BLaER1 treated with 17β-estradiol and CSF1 and Interleukin-3, amounts not matched to agents 10 nM and 100 nM (cell line): ENCODE measurements at regions not wholly inside any gene's neighbourhood (a gene's known extent, or its start where the extent isn't known, plus 50 kb on each side); places are given as distances from the start of the nearest gene placed in this dataset.

Experiments
- H3K27ac ChIP-seq, 11 experiments: shearing (Covaris generic); formaldehyde crosslinking; 2 replicates each; pipeline ENCODE4 v1.8.1; 2022
- H3K27me3 ChIP-seq, 11 experiments: shearing (Covaris generic); formaldehyde crosslinking; 2 replicates each; pipeline ENCODE4 v1.8.1; 2022
- H3K36me3 ChIP-seq, 11 experiments: shearing (Covaris generic); formaldehyde crosslinking; 2 replicates each; pipeline ENCODE4 v1.8.1; 2022
- H3K4me1 ChIP-seq, 10 experiments: shearing (Covaris generic); formaldehyde crosslinking; 2 replicates each; pipeline ENCODE4 v1.8.1; 2022
- H3K4me2 ChIP-seq, 11 experiments: shearing (Covaris generic); formaldehyde crosslinking; 2 replicates each; pipeline ENCODE4 v1.8.1; 2022
- H3K4me3 ChIP-seq, 10 experiments: shearing (Covaris generic); formaldehyde crosslinking; 2 replicates each; pipeline ENCODE4 v1.8.1; 2022
- H3K9ac ChIP-seq, 11 experiments: shearing (Covaris generic); formaldehyde crosslinking; 2 replicates each; pipeline ENCODE4 v1.8.1; 2022
- H3K9me3 ChIP-seq, 11 experiments: shearing (Covaris generic); formaldehyde crosslinking; replicated peaks in 1 of 11; 2 replicates each; pipeline ENCODE4 v1.8.1; 2022
- H4K20me1 ChIP-seq, 11 experiments: shearing (Covaris generic); formaldehyde crosslinking; 2 replicates each; pipeline ENCODE4 v1.8.1; 2022
- Cebpa-rat ChIP-seq, 11 experiments: shearing (Covaris generic); IDR thresholded peaks; 2 replicates each; pipeline ENCODE4 v1.8.1; 2022

GRCh38 chr12:92299744-92300143 lies 154.1 kb upstream of the BTG1 start:
- peaks cover 0 to 19% (median 0%) of the 10 kb centered on the region in 11 experiments; a peak in 8 of 22 replicates for H3K9me3 ChIP-seq
- no peaks in the 10 kb centered on the region for H4K20me1 ChIP-seq
- no peak for TF ChIP-seq Cebpa-rat (IDR thresholded peaks at IDR 0.05)
- H3K27me3 ChIP-seq, result no peaks in the 10 kb centered on the region
- H3K4me3 ChIP-seq, result no peak overlapping the region
- peaks cover 0 to 35% (median 8%) of the 10 kb centered on the region in 10 experiments; a peak in 12 of 20 replicates for H3K4me1 ChIP-seq
- peak overlapping the region in 3 of 11 experiments; percentile 21 to 47 (median 34); a peak in 4 of 22 replicates for H3K4me2 ChIP-seq
- H3K36me3 ChIP-seq, result no peaks in the 10 kb centered on the region
- no peak overlapping the region for H3K9ac ChIP-seq
- peak overlapping the region in 1 of 11 experiments; percentile 16; a peak in 1 of 22 replicates for H3K27ac ChIP-seq

DNA sequence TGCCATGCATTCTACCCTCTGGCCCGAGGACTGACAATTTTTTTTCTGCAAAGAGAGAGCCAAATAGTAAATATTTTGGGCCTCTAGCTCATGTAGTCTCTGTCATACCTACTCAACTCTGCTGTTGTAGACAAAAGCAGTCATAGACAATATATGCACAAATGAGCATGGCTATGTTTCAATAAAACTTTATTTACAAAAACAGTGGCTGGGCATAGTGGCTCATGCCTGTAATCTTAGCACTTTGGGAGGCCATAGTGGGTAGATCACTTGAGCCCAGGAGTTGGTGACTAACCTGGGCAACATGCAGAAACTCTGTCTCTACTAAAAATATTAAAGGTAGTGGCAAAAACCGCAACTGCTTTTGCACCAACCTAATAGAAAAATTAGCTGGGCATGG lies 153.7 kb upstream of the BTG1 start:
- H3K27me3 ChIP-seq, result no peaks in the 10 kb centered on the region
- peaks cover 0 to 35% (median 8%) of the 10 kb centered on the region in 10 experiments; a peak in 12 of 20 replicates for H3K4me1 ChIP-seq
- peaks cover 0 to 19% (median 0%) of the 10 kb centered on the region in 11 experiments; a peak in 8 of 22 replicates for H3K9me3 ChIP-seq
- H3K9ac ChIP-seq, result no peak overlapping the region
- H3K4me2 ChIP-seq, result peak overlapping the region in 3 of 11 experiments; percentile 18 to 34 (median 21); a peak in 3 of 22 replicates
- TF ChIP-seq Cebpa-rat (IDR thresholded peaks at IDR 0.05), result no peak
- H3K27ac ChIP-seq, result no peak overlapping the region
- H4K20me1 ChIP-seq, result no peaks in the 10 kb centered on the region
- H3K4me3 ChIP-seq, result no peak overlapping the region
- no peaks in the 10 kb centered on the region for H3K36me3 ChIP-seq

GRCh38 chr12:92297932-92298696 lies 152.5 kb upstream of the BTG1 start:
- Histone ChIP-seq H3K9ac (peak overlapping the region in 3 of 11 experiments; percentile 33 to 50 (median 44); a peak in 6 of 22 replicates), H3K27ac (peak overlapping the region in 6 of 11 experiments; percentile 19 to 83 (median 61); a peak in 10 of 22 replicates), H3K4me3 (no peak overlapping the region), H3K4me2 (peak overlapping the region in 5 of 11 experiments; percentile 33 to 63 (median 50); a peak in 12 of 22 replicates), H4K20me1 (no peaks in the 10 kb centered on the region), H3K9me3 (peaks cover 0 to 26% (median 5%) of the 10 kb centered on the region in 11 experiments; a peak in 10 of 22 replicates), H3K27me3 (no peaks in the 10 kb centered on the region), H3K4me1 (peaks cover 0 to 35% (median 8%) of the 10 kb centered on the region in 10 experiments; a peak in 12 of 20 replicates), H3K36me3 (no peaks in the 10 kb centered on the region)
- TF ChIP-seq Cebpa-rat (IDR thresholded peaks at IDR 0.05), result no peak

DNA sequence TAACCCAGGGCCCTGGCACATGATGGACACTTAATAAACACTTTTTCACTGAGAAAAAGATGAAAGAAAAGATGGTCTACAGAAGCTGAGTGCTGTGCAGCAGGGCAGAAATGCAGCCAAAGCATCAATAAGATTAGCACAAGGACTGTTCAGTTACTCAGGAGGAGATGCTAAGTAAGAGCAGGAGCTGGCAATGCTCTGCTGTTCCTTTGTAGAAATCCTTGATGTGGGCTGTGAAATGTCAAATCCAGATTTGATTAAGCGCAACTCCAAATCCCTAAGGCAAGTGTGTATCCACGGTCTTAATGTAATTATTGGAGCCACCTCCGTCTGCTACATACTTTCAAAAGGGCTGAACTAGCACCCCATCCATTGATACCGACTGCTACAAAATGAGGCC lies 151.8 kb upstream of the BTG1 start:
- Histone ChIP-seq H3K4me1 (peaks cover 0 to 35% (median 8%) of the 10 kb centered on the region in 10 experiments; a peak in 12 of 20 replicates), H3K27ac (peak overlapping the region in 5 of 11 experiments; percentile 41 to 83 (median 72); a peak in 10 of 22 replicates), H3K36me3 (no peaks in the 10 kb centered on the region), H3K9me3 (peaks cover 0 to 26% (median 6%) of the 10 kb centered on the region in 11 experiments; a peak in 10 of 22 replicates), H3K4me2 (peak overlapping the region in 5 of 11 experiments; percentile 33 to 63 (median 50); a peak in 12 of 22 replicates), H3K9ac (peak overlapping the region in 1 of 11 experiments; percentile 50; a peak in 1 of 22 replicates), H3K27me3 (no peaks in the 10 kb centered on the region), H3K4me3 (no peak overlapping the region), H4K20me1 (no peaks in the 10 kb centered on the region)
- TF ChIP-seq Cebpa-rat (IDR thresholded peaks at IDR 0.05), result no peak

DNA sequence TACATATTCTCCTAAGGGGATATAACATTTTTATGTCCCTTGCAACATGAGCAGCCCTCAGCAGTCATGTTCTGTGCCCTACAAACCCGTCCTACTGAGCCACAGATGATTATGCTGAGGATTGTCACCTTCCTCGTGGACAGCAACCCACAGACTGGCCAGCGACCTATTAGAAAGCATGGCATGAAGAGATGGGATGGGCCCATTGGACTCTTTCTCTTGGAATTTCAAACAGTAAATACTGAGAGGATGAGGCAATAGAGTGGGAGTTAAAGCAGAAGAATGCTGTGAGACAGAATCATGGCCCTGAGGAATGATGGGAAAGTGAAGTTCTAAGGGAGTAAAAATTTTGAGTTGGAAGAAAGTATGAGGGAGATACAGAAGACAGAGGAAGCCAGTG lies 149.9 kb upstream of the BTG1 start:
- no peak for TF ChIP-seq Cebpa-rat (IDR thresholded peaks at IDR 0.05)
- Histone ChIP-seq H3K9ac (no peak overlapping the region), H3K27me3 (no peaks in the 10 kb centered on the region), H4K20me1 (no peaks in the 10 kb centered on the region), H3K4me1 (peaks cover 0 to 30% (median 8%) of the 10 kb centered on the region in 10 experiments; a peak in 12 of 20 replicates), H3K36me3 (no peaks in the 10 kb centered on the region), H3K4me3 (no peak overlapping the region), H3K9me3 (peaks cover 0 to 26% (median 6%) of the 10 kb centered on the region in 11 experiments; a peak in 10 of 22 replicates), H3K4me2 (no peak overlapping the region), H3K27ac (no peak overlapping the region)

DNA sequence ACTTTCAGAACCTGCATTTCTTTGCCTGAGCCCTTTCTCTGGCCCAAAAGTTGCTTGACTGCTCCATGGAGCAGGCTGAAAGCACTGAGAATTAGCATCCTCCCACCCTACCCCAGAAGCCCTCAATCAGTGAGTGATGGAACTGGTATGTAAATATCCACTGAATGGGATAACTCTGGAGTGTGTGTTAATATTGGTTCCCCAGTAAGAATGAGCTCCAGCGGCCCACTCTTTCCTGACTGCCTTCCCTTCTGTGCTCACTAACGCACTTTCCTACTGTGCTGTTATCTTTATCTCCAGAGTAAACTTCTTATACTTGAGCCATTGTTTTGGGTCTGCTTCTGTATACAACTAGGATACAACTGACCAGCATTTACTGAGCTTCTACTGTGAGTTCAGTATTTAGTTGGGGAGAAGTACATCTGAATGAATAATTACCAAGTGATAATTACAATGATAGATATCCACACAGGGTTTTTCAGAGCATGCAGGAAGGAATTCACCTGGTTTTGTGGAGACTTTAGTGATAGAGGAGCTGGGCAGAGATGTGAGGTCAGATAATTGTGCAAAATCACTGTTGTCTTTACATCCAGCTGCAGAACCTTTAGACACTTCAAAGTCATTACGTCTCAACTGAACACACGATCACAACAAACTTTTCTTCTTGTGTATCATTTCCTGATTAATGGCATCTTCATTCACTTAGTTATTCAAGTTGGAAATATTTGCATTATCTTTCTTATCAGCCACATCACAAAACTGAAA lies 149.2 kb upstream of the BTG1 start:
- no peaks in the 10 kb centered on the region for H3K36me3 ChIP-seq
- no peak overlapping the region for H3K27ac ChIP-seq
- H3K4me1 ChIP-seq, result peaks cover 0 to 23% (median 8%) of the 10 kb centered on the region in 10 experiments; a peak in 12 of 20 replicates
- H3K9me3 ChIP-seq, result peaks cover 0 to 22% (median 6%) of the 10 kb centered on the region in 11 experiments; a peak in 10 of 22 replicates
- no peaks in the 10 kb centered on the region for H3K27me3 ChIP-seq
- no peak overlapping the region for H3K9ac ChIP-seq
- no peak for TF ChIP-seq Cebpa-rat (IDR thresholded peaks at IDR 0.05)
- no peak overlapping the region for H3K4me2 ChIP-seq
- H3K4me3 ChIP-seq, result no peak overlapping the region
- H4K20me1 ChIP-seq, result no peaks in the 10 kb centered on the region

- H3K4me3 ChIP-seq, result no peak overlapping the region
- no peaks in the 10 kb centered on the region for H3K36me3 ChIP-seq
- no peak for TF ChIP-seq Cebpa-rat (IDR thresholded peaks at IDR 0.05)
- peaks cover 0 to 12% (median 5%) of the 10 kb centered on the region in 11 experiments; a peak in 6 of 22 replicates for H3K9me3 ChIP-seq
- H4K20me1 ChIP-seq, result no peaks in the 10 kb centered on the region
- H3K4me2 ChIP-seq, result no peak overlapping the region
- no peak overlapping the region for H3K9ac ChIP-seq
- peaks cover 0 to 2% (median 0%) of the 10 kb centered on the region in 10 experiments; a peak in 5 of 20 replicates for H3K4me1 ChIP-seq
- no peak overlapping the region for H3K27ac ChIP-seq
- H3K27me3 ChIP-seq, result no peaks in the 10 kb centered on the region
Measured at GRCh38 chr12:92292016-92292415, 146.4 kb upstream of the BTG1 start.

- Histone ChIP-seq H3K4me3 (no peak overlapping the region), H4K20me1 (no peaks in the 10 kb centered on the region), H3K36me3 (no peaks in the 10 kb centered on the region), H3K4me2 (no peak overlapping the region), H3K9me3 (peaks cover 0 to 12% (median 5%) of the 10 kb centered on the region in 11 experiments; a peak in 5 of 22 replicates), H3K27me3 (no peaks in the 10 kb centered on the region), H3K4me1 (no peaks in the 10 kb centered on the region), H3K27ac (no peak overlapping the region), H3K9ac (no peak overlapping the region)
- TF ChIP-seq Cebpa-rat (IDR thresholded peaks at IDR 0.05), result no peak
Measured at GRCh38 chr12:92290886-92291285, 145.2 kb upstream of the BTG1 start.

DNA sequence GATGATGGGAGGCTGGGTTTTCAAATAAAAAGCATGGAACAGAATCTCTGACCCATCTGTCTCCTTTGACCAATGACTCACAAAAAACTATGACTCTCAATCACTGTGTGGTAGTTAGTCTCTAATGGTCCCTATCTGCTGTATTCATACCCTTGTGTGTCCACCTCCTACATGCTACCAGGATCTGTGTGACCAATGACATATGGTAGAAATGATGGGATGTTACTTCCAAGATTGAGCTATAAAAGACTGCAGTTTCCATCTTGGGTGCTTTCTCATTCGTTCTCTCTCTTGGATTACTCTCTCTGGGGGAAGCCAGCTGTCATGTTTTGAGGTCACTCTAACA lies 144.7 kb upstream of the BTG1 start:
- H3K36me3 ChIP-seq, result no peaks in the 10 kb centered on the region
- no peak overlapping the region for H3K4me3 ChIP-seq
- peaks cover 0 to 12% (median 5%) of the 10 kb centered on the region in 11 experiments; a peak in 5 of 22 replicates for H3K9me3 ChIP-seq
- TF ChIP-seq Cebpa-rat (IDR thresholded peaks at IDR 0.05), result no peak
- H3K4me2 ChIP-seq, result no peak overlapping the region
- H3K9ac ChIP-seq, result no peak overlapping the region
- no peaks in the 10 kb centered on the region for H3K27me3 ChIP-seq
- H4K20me1 ChIP-seq, result no peaks in the 10 kb centered on the region
- H3K4me1 ChIP-seq, result no peaks in the 10 kb centered on the region
- H3K27ac ChIP-seq, result no peak overlapping the region
